SU-DHL-6 (cell line): ENCODE measurements at regions not wholly inside any gene's neighbourhood (a gene's known extent, or its start where the extent isn't known, plus 50 kb on each side); places are given as distances from the start of the nearest gene placed in this dataset.

Experiments
- EZH2phosphoT487 ChIP-seq: fragments of 200-600 bp; sonication (generic), shearing (Covaris generic); conservative IDR thresholded peaks from 2 replicates; pipeline ENCODE4 v1.6.1; 2018; ENCODE audit warnings: mild to moderate bottlenecking, antibody characterized with exemption, low read length, moderate library complexity, mixed read lengths
- TF ChIP-seq, protein P1 (sequence below): fragments of 200-600 bp; sonication (generic); IDR thresholded peaks from one replicate; pipeline ENCODE4 v1.5.1; 2017; ENCODE audit warnings: antibody characterized with exemption, mild to moderate bottlenecking, low read length, moderate library complexity; ENCODE audit not compliant: insufficient read depth, poor library complexity, severe bottlenecking

DNA sequence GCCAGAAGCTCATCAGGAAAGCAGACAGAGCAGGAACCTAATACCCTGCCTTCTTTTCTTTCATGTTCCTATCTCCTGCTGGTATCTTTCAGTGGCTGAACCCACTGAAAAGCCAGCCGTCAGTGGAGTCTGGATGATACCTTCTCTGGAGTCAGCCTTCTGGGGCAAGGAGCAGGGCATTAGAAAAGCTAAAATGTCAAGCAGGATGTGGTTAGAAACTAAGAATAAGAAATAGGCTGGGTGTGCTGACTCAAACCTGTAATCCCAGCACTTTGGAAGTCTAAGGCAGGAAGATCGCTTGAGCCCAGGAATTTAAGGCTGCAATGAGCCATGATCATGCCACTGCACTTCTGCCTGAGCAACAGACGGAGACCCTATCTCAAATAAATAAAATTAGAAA lies 642.0 kb upstream of the FSHR start:
- TF ChIP-seq, protein P1, sequence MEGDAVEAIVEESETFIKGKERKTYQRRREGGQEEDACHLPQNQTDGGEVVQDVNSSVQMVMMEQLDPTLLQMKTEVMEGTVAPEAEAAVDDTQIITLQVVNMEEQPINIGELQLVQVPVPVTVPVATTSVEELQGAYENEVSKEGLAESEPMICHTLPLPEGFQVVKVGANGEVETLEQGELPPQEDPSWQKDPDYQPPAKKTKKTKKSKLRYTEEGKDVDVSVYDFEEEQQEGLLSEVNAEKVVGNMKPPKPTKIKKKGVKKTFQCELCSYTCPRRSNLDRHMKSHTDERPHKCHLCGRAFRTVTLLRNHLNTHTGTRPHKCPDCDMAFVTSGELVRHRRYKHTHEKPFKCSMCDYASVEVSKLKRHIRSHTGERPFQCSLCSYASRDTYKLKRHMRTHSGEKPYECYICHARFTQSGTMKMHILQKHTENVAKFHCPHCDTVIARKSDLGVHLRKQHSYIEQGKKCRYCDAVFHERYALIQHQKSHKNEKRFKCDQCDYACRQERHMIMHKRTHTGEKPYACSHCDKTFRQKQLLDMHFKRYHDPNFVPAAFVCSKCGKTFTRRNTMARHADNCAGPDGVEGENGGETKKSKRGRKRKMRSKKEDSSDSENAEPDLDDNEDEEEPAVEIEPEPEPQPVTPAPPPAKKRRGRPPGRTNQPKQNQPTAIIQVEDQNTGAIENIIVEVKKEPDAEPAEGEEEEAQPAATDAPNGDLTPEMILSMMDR, result no peak
- no peak for TF ChIP-seq EZH2phosphoT487
